ENCODE measurements at regions not wholly inside any gene's neighbourhood (a gene's known extent, or its start where the extent isn't known, plus 50 kb on each side); places are given as distances from the start of the nearest gene placed in this dataset.

- Mint-ChIP-seq H3K4me1 (peaks cover 23% of the 10 kb centered on the region), H3K27ac (no peak overlapping the region), H3K27me3 (ENCODE audit: insufficient read depth, low read depth, poor library complexity) (peaks cover 2% of the 10 kb centered on the region), H3K9me3 (peaks cover 8% of the 10 kb centered on the region; the same call in 2 of the 3 replicates), H3K36me3 (ENCODE audit: low read depth) (no peaks in the 10 kb centered on the region; the same call in 2 of the 3 replicates), H3K4me3 (no peak overlapping the region)
- peaks cover 12% of the 10 kb centered on the region; the same call in 1 of the 2 replicates for H3K4me1 ChIP-seq (ENCODE audit: insufficient read depth)
- DNase-seq (ENCODE audit: low spot score) (no peak), ATAC-seq (no peak)
- no peak overlapping the region for H3K4me2 ChIP-seq
- H4K20me1 ChIP-seq (replicated peaks; ENCODE audit: insufficient read depth): no peaks in the 10 kb centered on the region
- H3K36me3 ChIP-seq (ENCODE audit: insufficient read depth): no peaks in the 10 kb centered on the region
- H3K27me3 ChIP-seq (ENCODE audit: insufficient read depth): no peaks in the 10 kb centered on the region
- no peak overlapping the region for H2AFZ ChIP-seq
- H3F3A ChIP-seq (replicated peaks; ENCODE audit: low read depth): no peaks in the 10 kb centered on the region
- H3K9me2 ChIP-seq (ENCODE audit: insufficient read depth): no peaks in the 10 kb centered on the region
- H3K4me3 ChIP-seq: no peak overlapping the region
- H3K79me2 ChIP-seq (replicated peaks; ENCODE audit: insufficient read depth): no peaks in the 10 kb centered on the region
- no peak overlapping the region for H3K27ac ChIP-seq (ENCODE audit: low read depth)
- TF ChIP-seq EZH2 (IDR thresholded peaks at IDR 0.05; ENCODE audit: low read depth, unreplicated experiment) (no peak), POLR2AphosphoS5 (IDR thresholded peaks at IDR 0.05; ENCODE audit: low read depth) (no peak), NANOG (IDR thresholded peaks at IDR 0.05; ENCODE audit: borderline replicate concordance) (no peak), CTCF (conservative IDR thresholded peaks at IDR 0.05; ENCODE audit: low read depth in 2 of 2) (no peak), STAT1 (IDR thresholded peaks at IDR 0.05; ENCODE audit: unreplicated experiment) (no peak), ZNF462 (CRISPR knock-in tag; IDR thresholded peaks at IDR 0.05) (no peak)
Measured at GRCh38 chr16:20257234-20257633, 70.1 kb downstream of the GP2 start.

All from GM23338 (cell line).